ENCODE measurements at regions not wholly inside any gene's neighbourhood (a gene's known extent, or its start where the extent isn't known, plus 50 kb on each side); places are given as distances from the start of the nearest gene placed in this dataset.

DNA sequence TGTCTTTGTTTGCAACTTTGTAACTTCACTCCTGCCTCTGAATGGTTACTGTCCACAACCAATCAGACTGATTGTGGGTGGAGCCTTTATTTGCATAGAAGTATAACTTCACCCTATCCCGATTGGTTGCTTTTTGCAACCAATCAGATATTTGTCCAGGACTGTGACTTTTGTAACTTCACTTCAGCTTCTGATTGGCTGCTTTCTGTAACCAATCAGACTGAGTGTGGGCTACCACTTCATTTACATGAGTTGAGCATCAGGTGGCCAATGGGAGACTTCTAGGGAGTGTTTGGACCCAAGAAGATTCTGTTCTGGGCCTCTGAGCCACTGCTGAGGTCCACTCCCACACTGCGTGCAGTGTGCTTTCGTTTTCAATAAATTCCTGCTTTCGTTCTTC lies 1810.7 kb upstream of the CDH6 start:
- Histone ChIP-seq H3K79me1 (ENCODE audit: insufficient read depth, low read depth, low read length, poor library complexity, severe bottlenecking) (no peaks in the 10 kb centered on the region), H3K4me2 (ENCODE audit: insufficient read depth, insufficient read length, low read length) (no peak overlapping the region), H3K23me2 (ENCODE audit: insufficient read length, low read depth, low read length, poor library complexity, severe bottlenecking) (no peaks in the 10 kb centered on the region), H3K4ac (ENCODE audit: low read depth, low read length) (no peak overlapping the region), H3K27ac (ENCODE audit: insufficient read length, low read depth, low read length) (no peak overlapping the region), H2AK5ac (ENCODE audit: insufficient read length, low read length) (no peak overlapping the region), H2BK15ac (ENCODE audit: low read depth, low read length) (no peak overlapping the region), H4K8ac (replicated peaks; ENCODE audit: insufficient read length, low read depth, low read length) (no peak overlapping the region), H3K18ac (ENCODE audit: insufficient read length, low read depth, low read length) (no peak overlapping the region), H2BK5ac (ENCODE audit: insufficient read length, low read length) (no peak overlapping the region), H3K79me2 (ENCODE audit: insufficient read depth, low read length) (no peaks in the 10 kb centered on the region), H3K9me3 (ENCODE audit: control insufficient read depth, low read depth, low read length) (no peaks in the 10 kb centered on the region), H4K20me1 (ENCODE audit: control insufficient read depth, insufficient read depth, insufficient read length) (no peaks in the 10 kb centered on the region), H3K4me1 (ENCODE audit: insufficient read depth, low read length) (no peaks in the 10 kb centered on the region), H3K27me3 (ENCODE audit: insufficient read depth, low read length) (no peaks in the 10 kb centered on the region), H3K9ac (ENCODE audit: extremely low read depth, insufficient read length, low read length) (no peak overlapping the region), H4K91ac (ENCODE audit: insufficient read length, low read depth, low read length) (no peak overlapping the region), H2BK12ac (ENCODE audit: insufficient read length, low read depth, low read length) (no peak overlapping the region), H3K14ac (ENCODE audit: insufficient read depth, low read length) (no peak overlapping the region), H2BK120ac (ENCODE audit: low read depth, low read length, poor library complexity, severe bottlenecking) (no peak overlapping the region), H3T11ph (ENCODE audit: low read length) (no peak overlapping the region), H4K5ac (ENCODE audit: insufficient read length, low read depth, low read length) (no peak overlapping the region), H3K23ac (ENCODE audit: insufficient read length, low read depth, low read length) (no peak overlapping the region), H2BK20ac (ENCODE audit: low read depth, low read length, poor library complexity, severe bottlenecking) (no peak overlapping the region), H3K56ac (ENCODE audit: insufficient read length, low read depth, low read length) (no peak overlapping the region), H2AFZ (ENCODE audit: low read length) (no peak overlapping the region)
- TF ChIP-seq, protein P1, sequence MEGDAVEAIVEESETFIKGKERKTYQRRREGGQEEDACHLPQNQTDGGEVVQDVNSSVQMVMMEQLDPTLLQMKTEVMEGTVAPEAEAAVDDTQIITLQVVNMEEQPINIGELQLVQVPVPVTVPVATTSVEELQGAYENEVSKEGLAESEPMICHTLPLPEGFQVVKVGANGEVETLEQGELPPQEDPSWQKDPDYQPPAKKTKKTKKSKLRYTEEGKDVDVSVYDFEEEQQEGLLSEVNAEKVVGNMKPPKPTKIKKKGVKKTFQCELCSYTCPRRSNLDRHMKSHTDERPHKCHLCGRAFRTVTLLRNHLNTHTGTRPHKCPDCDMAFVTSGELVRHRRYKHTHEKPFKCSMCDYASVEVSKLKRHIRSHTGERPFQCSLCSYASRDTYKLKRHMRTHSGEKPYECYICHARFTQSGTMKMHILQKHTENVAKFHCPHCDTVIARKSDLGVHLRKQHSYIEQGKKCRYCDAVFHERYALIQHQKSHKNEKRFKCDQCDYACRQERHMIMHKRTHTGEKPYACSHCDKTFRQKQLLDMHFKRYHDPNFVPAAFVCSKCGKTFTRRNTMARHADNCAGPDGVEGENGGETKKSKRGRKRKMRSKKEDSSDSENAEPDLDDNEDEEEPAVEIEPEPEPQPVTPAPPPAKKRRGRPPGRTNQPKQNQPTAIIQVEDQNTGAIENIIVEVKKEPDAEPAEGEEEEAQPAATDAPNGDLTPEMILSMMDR (conservative IDR thresholded peaks at IDR 0.05): no peak
- Mint-ChIP-seq H3K36me3 (ENCODE audit: insufficient read depth in 1 of 3, low read depth in 3 of 3) (no peaks in the 10 kb centered on the region), H3K4me1 (no peaks in the 10 kb centered on the region), H3K9me3 (no peaks in the 10 kb centered on the region; a peak in 1 of 5 replicates), H3K27ac (no peak overlapping the region; a peak in 1 of 7 replicates), H3K27me3 (ENCODE audit: low read depth) (no peaks in the 10 kb centered on the region), H3K4me3 (no peak overlapping the region)
- no peak for DNase-seq
- WGBS (ENCODE audit: extremely low coverage, insufficient read length, low lambda C conversion rate): no CpG with 5 or more reads among the region's 4 CpGs

Data from H9 (cell line).